Activated CD4-positive, alpha-beta memory T cell treated with anti-CD3 and anti-CD28 coated beads, Interleukin-2, amount 10 ng/mL, durations not matched to agents 7 days and 5 days (primary cell): ENCODE measurements at regions not wholly inside any gene's neighbourhood (a gene's known extent, or its start where the extent isn't known, plus 50 kb on each side); places are given as distances from the start of the nearest gene placed in this dataset.

Source experiments
- CTCF ChIA-PET: fragments of 350-600 bp; sonication (Branson Sonifier 250); formaldehyde crosslinking; loops from one replicate; lab custom pipeline; 2021; ENCODE audit warnings: antibody characterized with exemption, inconsistent platforms; lab: Charles Lee
- POLR2A ChIA-PET: fragments of 350-600 bp; sonication (Branson Sonifier 250); formaldehyde crosslinking; loops from one replicate; lab custom pipeline; 2021; ENCODE audit warnings: antibody characterized with exemption; lab: Charles Lee
- DNase-seq: peaks from one replicate; pipeline ENCODE4 v3.0.0-alpha.2; 2020
- H3K27ac Mint-ChIP-seq: one replicate; pipeline ENCODE4 v1.8.0; 2021; ENCODE audit warnings: mild to moderate bottlenecking, mixed read lengths
- H3K27me3 Mint-ChIP-seq: one replicate; pipeline ENCODE4 v1.8.0; 2021; ENCODE audit warnings: mixed read lengths
- H3K36me3 Mint-ChIP-seq: one replicate; pipeline ENCODE4 v1.8.0; 2021; ENCODE audit warnings: low read depth, mixed read lengths
- H3K4me1 Mint-ChIP-seq: one replicate; pipeline ENCODE4 v1.8.0; 2021; ENCODE audit warnings: mixed read lengths
- H3K4me3 Mint-ChIP-seq: one replicate; pipeline ENCODE4 v1.8.0; 2021; ENCODE audit warnings: mild to moderate bottlenecking, mixed read lengths
- H3K9me3 Mint-ChIP-seq: one replicate; pipeline ENCODE4 v1.8.0; 2021; ENCODE audit warnings: mixed read lengths

DNA sequence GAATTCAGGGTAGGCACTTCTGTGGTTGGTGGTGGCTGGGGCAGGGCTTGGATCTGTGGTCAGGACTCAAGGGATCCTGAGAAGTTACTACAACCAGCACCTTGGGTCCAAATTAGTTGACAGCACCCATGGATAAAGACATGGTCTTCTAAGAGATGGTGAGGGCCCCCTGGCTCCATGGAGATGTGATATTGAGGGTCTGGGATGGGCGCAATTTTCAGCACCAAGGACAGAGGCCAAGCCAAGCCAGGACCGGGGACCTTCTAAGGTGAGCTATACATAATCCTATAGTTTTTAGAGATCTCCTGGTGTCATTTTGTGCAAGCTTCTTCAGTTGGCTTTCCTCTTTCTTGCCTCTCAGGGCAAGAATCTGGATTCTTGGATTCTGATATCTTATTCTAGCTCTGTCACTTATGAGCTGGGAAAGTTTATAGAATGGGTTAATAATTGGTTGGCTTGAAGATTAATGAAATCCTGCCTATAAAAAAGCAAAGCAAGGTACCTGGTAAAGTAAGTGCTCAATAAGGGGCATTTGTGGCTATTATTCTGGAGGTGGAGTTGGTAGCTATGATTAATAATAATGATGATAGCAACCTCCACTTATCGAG is 130.1 kb upstream of the LHX5 start:
- no peaks in the 10 kb centered on the region for H3K36me3 Mint-ChIP-seq
- no peaks in the 10 kb centered on the region for H3K4me1 Mint-ChIP-seq
- POLR2A ChIA-PET = no interaction called here
- CTCF ChIA-PET = no interaction called here
- H3K27me3 Mint-ChIP-seq = no peaks in the 10 kb centered on the region
- DNase-seq = no peak
- H3K4me3 Mint-ChIP-seq = no peak overlapping the region
- no peaks in the 10 kb centered on the region for H3K9me3 Mint-ChIP-seq
- no peak overlapping the region for H3K27ac Mint-ChIP-seq

DNA sequence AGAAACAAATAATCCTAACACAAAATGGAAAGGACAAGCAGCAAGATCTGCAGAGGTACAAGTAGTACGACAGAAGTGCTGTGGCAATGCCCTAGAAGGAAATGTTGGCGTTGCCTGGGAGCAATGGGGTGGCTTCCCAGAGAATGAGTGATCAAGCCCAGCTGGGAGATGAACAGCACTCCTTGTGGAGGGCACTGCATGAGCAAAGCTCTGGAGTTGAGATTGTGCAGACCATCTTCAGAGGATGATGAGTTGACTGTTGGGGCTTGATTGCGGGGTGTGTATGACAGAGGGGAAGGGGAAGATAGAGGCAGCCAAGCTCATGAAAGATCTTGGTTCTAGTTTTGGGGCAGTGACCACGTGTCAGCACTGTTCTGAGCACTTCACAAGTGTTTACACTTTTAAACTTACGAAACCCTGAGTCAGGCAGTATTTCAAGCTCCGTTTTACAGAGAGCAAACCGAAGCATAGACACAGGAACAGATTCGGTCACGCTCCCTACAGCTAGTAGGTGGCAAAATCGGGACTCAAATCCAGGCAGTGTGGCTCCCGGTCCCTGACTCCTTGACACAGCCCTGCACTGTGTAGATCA is 127.2 kb upstream of the LHX5 start:
- Mint-ChIP-seq H3K36me3 (no peaks in the 10 kb centered on the region), H3K4me1 (no peaks in the 10 kb centered on the region), H3K4me3 (no peak overlapping the region), H3K27ac (no peak overlapping the region), H3K9me3 (peaks cover 4% of the 10 kb centered on the region), H3K27me3 (no peaks in the 10 kb centered on the region)
- POLR2A ChIA-PET = no interaction called here
- DNase-seq = no peak
- CTCF ChIA-PET = no interaction called here

DNA sequence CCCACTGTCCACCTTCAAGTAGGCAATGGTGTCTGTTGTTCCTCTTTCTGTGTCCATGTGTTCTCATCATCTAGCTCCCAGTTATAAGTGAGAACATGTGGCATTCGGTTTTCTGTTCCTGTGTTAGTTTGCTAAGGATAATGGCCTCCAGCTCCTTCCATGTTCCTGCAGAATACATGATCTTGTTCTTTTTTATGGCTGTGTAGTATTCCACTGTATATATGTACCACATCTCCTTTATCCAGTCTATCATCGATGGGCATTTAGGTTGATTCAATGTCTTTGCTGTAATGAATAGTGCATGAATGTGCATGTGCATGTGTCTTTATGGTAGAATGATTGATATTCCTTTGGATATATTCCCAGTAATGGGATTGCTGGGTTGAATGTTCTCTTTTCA is 123.3 kb upstream of the LHX5 start:
- Mint-ChIP-seq H3K9me3 (peaks cover 4% of the 10 kb centered on the region), H3K27me3 (peaks cover 14% of the 10 kb centered on the region), H3K4me1 (peaks cover 3% of the 10 kb centered on the region), H3K36me3 (no peaks in the 10 kb centered on the region), H3K4me3 (no peak overlapping the region), H3K27ac (no peak overlapping the region)
- ChIA-PET POLR2A (no interaction called here), CTCF (interaction anchor here (0.6 kb wide), 1 partner anchor 125 kb away, joined by 3 read pairs; no protein-coding TSS in a partner anchor)
- DNase-seq = no peak

DNA sequence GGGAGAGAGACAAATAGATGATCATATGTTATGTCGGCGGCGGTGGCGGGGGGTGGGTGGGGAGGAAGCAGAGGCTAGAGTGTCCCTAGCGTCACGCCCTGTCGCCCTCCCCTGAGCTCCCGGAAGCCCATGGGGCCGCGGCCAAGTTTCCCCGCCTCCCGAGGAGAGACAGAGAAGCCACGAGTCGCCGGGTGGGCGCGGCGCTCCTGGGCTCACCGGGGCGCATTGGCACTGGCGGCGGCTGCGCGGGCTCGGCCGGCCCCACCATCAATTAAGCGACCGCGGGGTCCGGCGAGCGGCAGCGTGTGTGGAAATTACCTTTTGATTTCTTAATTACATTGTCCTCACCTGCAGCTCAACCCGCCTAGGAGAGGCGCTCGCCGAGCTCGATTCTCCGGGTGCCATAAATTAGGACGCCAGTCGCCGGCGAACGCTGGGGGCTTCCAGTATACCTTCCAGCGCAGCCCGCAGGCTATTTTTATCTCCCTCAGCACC is 119.9 kb upstream of the LHX5 start:
- no peak overlapping the region for H3K4me3 Mint-ChIP-seq
- DNase-seq = no peak
- no peaks in the 10 kb centered on the region for H3K36me3 Mint-ChIP-seq
- ChIA-PET POLR2A (no interaction called here), CTCF (interaction anchor here (0.6 kb wide), 1 partner anchor 1289 kb away, joined by 4 read pairs; no protein-coding TSS in a partner anchor)
- H3K4me1 Mint-ChIP-seq = peaks cover 3% of the 10 kb centered on the region
- H3K27ac Mint-ChIP-seq = no peak overlapping the region
- peaks cover 21% of the 10 kb centered on the region for H3K27me3 Mint-ChIP-seq
- peaks cover 6% of the 10 kb centered on the region for H3K9me3 Mint-ChIP-seq

DNA sequence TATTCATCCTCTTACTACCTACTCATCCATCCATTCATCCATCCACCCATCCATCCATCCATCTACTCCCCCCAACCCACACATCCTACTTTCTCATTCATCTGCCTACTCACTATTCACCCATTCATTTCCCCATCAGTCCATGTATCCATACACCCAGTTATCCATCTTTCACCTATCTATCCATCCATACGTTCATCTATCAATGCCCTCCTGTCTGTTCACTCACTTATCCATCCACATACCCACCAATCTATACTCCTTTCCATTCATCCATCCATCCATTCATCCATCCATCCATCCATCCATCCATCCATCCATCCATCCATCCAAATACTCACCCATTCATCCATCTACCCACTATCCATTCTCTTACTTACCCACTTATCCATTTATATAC is 117.8 kb upstream of the LHX5 start:
- ChIA-PET POLR2A (no interaction called here), CTCF (no interaction called here)
- H3K27me3 Mint-ChIP-seq = peaks cover 21% of the 10 kb centered on the region
- H3K27ac Mint-ChIP-seq = no peak overlapping the region
- H3K4me1 Mint-ChIP-seq = peaks cover 3% of the 10 kb centered on the region
- H3K9me3 Mint-ChIP-seq = peaks cover 2% of the 10 kb centered on the region
- H3K36me3 Mint-ChIP-seq = no peaks in the 10 kb centered on the region
- H3K4me3 Mint-ChIP-seq = no peak overlapping the region
- DNase-seq = no peak

DNA sequence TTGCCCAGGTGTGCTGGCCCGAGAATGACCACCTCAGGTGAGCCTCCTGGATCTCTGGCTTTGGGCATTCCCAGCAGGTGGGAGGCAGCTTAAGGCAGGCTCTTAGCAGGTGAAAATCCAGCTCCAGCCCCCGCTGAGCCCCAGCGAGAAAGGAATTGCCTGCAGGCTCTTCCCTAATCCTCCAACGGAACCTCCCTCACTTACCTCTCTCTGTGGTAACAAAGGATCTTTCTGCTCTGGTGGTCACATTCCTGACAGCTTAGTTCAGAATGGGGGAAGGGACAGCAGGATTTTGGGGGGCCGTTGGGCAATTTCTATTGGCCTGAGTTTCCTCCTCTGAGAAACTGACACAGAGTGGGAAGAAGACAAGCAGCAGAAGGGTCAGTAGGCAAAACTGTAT is 116.0 kb upstream of the LHX5 start:
- Mint-ChIP-seq H3K4me1 (peaks cover 3% of the 10 kb centered on the region), H3K27ac (no peak overlapping the region), H3K9me3 (peaks cover 2% of the 10 kb centered on the region), H3K4me3 (no peak overlapping the region), H3K36me3 (no peaks in the 10 kb centered on the region), H3K27me3 (peaks cover 21% of the 10 kb centered on the region)
- DNase-seq = no peak
- ChIA-PET CTCF (no interaction called here), POLR2A (no interaction called here)

DNA sequence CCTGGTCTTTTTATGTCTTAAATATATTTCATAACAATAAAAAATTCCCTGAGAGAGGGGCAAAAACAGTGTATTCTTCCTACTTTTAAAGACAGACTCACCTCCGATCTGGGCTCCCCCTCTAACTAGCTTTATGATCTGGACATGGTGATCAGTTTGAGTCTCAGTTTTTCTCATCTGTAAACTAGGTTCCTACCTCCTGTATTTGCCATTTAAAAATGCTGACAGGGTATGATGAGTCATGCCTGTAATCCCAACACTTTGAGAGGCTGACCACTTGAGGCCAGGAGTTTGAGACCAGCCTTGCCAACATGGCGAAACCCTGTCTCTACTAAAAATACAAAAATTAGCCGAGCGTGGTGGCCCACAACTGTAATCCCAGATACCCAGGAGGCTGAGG is 114.8 kb upstream of the LHX5 start:
- ChIA-PET CTCF (no interaction called here), POLR2A (no interaction called here)
- peaks cover 3% of the 10 kb centered on the region for H3K4me1 Mint-ChIP-seq
- H3K9me3 Mint-ChIP-seq = peaks cover 2% of the 10 kb centered on the region
- H3K4me3 Mint-ChIP-seq = no peak overlapping the region
- H3K36me3 Mint-ChIP-seq = no peaks in the 10 kb centered on the region
- H3K27me3 Mint-ChIP-seq = peaks cover 13% of the 10 kb centered on the region
- no peak overlapping the region for H3K27ac Mint-ChIP-seq
- no peak for DNase-seq

DNA sequence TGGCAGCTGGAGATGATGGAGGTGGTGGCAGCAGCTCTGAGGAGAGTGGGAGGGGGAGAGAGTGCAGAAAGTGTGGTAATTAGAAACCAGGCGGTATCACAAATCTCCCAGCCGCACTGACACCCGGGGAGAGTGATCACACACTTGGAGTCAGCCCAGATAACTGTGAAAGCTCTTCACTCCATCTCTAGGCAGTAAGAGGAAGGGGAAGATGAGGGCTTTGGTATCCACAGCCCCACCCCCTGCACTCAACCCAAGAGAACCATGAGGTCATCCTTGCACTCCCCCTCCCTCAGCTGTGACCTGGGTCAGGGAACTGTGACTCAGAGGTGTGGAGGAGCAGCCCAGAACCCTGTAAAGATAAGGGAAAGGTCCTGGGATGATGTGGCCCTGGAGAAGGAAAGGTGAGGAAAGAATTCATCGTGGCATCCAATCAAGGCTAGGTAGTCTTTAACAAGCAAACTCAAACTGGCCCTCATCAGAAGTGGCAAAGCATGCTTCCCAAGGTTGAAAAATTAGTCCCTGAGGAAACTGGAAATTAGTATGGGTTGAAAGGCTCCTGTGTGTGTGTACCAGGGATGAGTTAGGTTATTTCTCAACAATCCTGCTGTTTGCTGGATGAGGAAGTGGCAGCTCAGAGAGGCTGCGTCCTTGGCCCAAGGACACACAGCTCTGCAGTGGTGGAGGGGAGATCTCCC is 111.0 kb upstream of the LHX5 start:
- Mint-ChIP-seq H3K4me1 (no peaks in the 10 kb centered on the region), H3K27ac (no peak overlapping the region), H3K27me3 (peaks cover 4% of the 10 kb centered on the region), H3K9me3 (no peaks in the 10 kb centered on the region), H3K4me3 (no peak overlapping the region), H3K36me3 (no peaks in the 10 kb centered on the region)
- ChIA-PET CTCF (no interaction called here), POLR2A (no interaction called here)
- no peak for DNase-seq

DNA sequence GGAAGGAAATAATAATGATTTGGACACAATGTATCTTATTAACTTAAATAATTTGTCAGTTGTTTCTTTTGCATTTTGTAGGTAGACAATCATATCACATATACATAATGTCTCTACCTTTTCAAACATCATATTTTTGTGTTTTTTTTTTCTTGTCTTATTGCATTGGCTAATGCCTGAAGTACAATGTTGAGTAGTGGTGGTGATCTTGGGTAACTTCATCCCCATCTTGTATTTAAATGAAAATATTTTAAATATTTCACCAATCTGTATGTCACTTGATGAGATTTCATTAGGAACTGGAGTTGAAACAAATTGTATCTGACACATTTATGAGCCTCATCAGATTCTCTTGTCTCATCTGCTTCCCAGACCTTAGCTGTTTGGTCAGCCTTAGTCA is 109.7 kb upstream of the LHX5 start:
- ChIA-PET CTCF (no interaction called here), POLR2A (no interaction called here)
- Mint-ChIP-seq H3K36me3 (no peaks in the 10 kb centered on the region), H3K27me3 (peaks cover 4% of the 10 kb centered on the region), H3K9me3 (no peaks in the 10 kb centered on the region), H3K4me3 (no peak overlapping the region), H3K27ac (no peak overlapping the region), H3K4me1 (no peaks in the 10 kb centered on the region)
- no peak for DNase-seq

DNA sequence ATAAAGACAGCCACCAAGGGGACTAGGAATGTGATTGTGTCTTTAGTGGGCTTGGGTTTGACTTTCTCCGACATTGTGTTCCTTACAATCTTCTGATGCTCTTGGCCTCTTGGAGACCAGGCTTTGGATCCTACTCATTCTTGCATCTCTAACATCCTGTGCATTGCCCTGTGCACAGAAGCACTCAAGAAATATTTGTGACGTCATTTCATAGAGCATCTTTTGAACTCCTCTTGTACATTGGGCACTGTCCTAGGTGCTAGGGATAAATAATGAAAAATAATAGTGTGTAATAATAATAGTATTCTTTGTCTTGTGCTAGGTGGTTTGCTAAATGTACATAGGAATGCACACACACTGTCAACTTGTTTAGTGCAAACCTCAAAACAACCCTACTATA is 108.8 kb upstream of the LHX5 start:
- CTCF ChIA-PET = no interaction called here
- no peaks in the 10 kb centered on the region for H3K36me3 Mint-ChIP-seq
- DNase-seq = no peak
- H3K27ac Mint-ChIP-seq = no peak overlapping the region
- H3K4me3 Mint-ChIP-seq = no peak overlapping the region
- peaks cover 4% of the 10 kb centered on the region for H3K27me3 Mint-ChIP-seq
- H3K9me3 Mint-ChIP-seq = no peaks in the 10 kb centered on the region
- POLR2A ChIA-PET = no interaction called here
- no peaks in the 10 kb centered on the region for H3K4me1 Mint-ChIP-seq

DNA sequence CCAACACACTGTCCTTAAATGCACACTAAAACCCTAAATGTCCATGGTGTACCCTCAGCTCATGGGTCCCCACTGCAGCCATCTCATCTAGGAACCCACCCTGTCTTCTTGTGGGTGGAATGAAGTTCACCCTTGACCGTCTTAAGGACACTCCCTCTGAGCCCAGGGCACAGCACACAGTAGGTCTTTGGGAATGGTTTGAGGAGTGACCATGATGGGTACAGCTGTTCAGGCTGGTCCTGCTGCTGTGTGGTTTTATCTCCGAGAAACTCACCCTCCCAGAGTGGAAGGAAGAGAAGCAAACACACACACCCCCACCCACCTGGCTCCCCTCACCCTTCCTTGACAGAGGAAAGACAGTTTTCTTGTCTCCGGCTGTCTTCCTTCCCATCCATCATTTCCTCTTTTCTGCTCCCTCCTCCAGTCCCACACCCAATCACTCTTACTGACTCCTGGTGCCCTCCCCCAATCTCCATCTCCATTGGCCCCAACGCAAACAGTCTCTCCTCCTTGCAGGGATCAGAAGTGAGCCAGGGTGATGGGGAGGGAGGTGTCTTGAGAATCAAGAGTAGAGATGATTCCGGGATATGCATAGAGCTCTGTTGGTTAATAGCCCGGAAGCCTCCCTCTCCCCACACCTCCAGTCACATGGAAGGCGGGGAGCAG is 105.9 kb upstream of the LHX5 start:
- ChIA-PET POLR2A (no interaction called here), CTCF (no interaction called here)

DNA sequence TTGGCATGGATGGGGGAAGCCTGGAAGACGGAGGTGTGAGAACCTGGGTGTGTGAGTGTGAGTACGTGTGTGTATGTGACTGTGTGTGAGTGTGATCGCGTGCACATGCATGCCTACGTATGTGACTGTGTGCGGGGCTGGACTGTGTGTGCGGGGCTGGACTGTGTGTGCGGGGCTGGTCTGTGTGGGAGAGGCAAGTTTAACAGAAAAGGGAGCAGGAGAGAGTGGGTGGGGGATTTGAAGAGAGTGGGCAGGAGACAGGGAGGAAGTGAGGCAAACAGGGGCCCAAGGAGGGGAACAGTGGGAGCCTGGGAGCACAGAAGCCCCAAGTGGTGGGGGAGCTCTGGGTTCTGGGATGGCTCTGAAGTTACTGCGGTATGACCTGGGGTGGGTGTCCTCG is 103.7 kb upstream of the LHX5 start:
- no peaks in the 10 kb centered on the region for H3K27me3 Mint-ChIP-seq
- DNase-seq = no peak
- ChIA-PET CTCF (no interaction called here), POLR2A (no interaction called here)
- no peaks in the 10 kb centered on the region for H3K4me1 Mint-ChIP-seq
- no peaks in the 10 kb centered on the region for H3K36me3 Mint-ChIP-seq
- H3K4me3 Mint-ChIP-seq = no peak overlapping the region
- no peak overlapping the region for H3K27ac Mint-ChIP-seq
- H3K9me3 Mint-ChIP-seq = peaks cover 4% of the 10 kb centered on the region

More for the DNA sequence above, 105.9 kb upstream of the LHX5 start:
- Mint-ChIP-seq H3K4me1 (no peaks in the 10 kb centered on the region), H3K27ac (no peak overlapping the region), H3K36me3 (no peaks in the 10 kb centered on the region), H3K27me3 (peaks cover 4% of the 10 kb centered on the region), H3K4me3 (no peak overlapping the region), H3K9me3 (no peaks in the 10 kb centered on the region)
- no peak for DNase-seq

DNA sequence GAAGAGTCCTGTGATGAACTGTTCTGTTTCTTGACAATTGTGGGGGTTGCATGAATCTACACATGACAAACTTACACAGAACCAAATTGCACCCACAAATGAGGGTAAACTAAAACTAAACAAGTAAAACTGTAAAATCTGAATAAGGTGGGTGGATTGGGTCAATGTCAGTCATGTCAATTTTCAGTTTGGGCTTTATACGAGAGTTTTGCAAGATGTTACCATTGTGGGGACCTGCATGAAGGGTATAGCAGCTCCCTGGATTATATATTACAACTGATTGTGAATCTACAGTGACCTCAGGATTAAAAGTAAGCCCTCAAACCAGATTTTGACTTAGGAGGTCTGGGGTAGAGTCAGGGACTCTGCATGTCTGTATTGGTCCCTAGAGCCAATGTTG is 101.5 kb upstream of the LHX5 start:
- H3K27ac Mint-ChIP-seq = no peak overlapping the region
- H3K36me3 Mint-ChIP-seq = no peaks in the 10 kb centered on the region
- no peak overlapping the region for H3K4me3 Mint-ChIP-seq
- CTCF ChIA-PET = no interaction called here
- POLR2A ChIA-PET = no interaction called here
- no peak for DNase-seq
- no peaks in the 10 kb centered on the region for H3K4me1 Mint-ChIP-seq
- peaks cover 1% of the 10 kb centered on the region for H3K27me3 Mint-ChIP-seq
- peaks cover 4% of the 10 kb centered on the region for H3K9me3 Mint-ChIP-seq
